GM19240 (cell line): ENCODE measurements at regions not wholly inside any gene's neighbourhood (a gene's known extent, or its start where the extent isn't known, plus 50 kb on each side); places are given as distances from the start of the nearest gene placed in this dataset.

Experiments used
- DNase-seq: peaks from one replicate; pipeline ENCODE4 v3.0.0; 2011; ENCODE audit warnings: low spot score; ENCODE audit not compliant: insufficient read length

DNA sequence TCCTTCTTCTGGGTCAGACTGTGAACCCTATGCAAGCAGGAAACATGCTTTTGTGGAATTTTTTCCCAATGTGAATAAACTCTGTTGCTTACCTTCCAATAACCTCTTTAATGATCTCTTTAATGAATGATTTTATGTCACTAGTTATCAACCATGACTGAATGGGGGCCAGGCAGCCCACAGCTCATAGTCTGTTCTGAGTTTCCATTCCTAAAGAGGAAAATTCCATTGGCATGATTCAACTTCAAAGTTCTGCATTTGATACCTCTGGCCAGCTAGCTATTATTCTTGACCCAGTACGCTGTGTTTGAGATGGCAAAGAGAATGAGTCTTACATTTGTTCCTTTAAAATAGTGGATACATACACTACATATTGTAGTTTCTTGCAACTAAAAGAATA is 867.8 kb upstream of the CELF2 start:
- no peak for DNase-seq

DNA sequence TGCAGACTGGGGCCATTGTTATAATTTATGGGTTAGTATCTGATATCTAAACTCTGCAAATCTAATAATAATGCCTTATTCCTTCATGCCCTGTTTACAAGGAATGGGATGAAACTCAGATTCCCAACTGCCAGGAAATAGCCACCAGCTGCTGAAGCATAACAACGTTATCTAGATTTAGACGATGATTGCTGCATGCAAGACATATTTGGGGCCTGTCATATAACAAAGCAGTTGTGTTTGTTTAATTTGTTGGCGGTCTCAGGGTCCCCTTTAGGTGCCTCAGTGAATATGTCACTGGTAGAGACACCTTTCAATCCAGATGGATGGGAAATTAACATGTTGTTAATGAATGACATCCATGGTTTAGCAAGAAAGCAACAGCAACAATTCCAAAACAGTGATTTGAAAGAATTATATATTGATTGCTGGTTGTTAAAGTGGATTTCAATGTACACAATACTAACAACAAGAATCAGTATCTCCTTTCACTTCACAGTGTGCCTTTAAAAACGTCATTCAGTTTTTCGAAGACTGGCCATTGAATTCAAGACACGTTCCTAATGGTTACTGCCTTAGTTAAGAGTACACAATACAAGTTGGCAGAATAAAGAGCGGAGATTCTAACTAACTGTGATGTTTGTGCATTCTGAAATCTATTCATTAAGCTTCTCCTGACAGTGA is 860.6 kb upstream of the CELF2 start:
- no peak for DNase-seq

DNA sequence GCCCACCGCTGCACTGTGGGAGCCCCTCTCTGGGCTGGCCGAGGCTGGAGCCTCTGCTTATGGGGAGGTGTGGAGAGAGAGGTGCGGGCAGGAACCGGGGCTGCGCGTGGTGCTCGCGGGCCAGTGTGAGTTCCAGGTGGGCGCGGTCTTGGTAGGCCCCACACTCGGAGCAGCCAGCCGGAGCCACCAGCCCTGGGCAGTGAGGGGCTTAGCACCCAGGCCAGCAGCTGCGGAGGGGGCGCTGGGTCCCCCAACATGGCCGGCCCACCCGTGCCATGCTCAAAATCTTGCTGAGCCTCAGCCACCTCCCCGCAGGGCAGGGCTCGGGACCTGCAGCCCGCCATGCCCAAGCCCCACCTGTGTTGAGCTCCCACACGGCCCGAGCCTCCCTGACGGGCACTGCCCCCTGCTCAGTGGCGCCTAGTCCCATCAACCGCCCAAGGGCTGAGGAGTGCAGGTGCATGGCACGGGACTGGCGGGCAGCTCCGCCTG is 856.8 kb upstream of the CELF2 start:
- DNase-seq, result no peak

- no peak for DNase-seq
Measured at GRCh38 chr10:10164848-10165247, 852.8 kb upstream of the CELF2 start.

- DNase-seq, result no peak
Measured at GRCh38 chr10:10165415-10165814, 852.3 kb upstream of the CELF2 start.

DNA sequence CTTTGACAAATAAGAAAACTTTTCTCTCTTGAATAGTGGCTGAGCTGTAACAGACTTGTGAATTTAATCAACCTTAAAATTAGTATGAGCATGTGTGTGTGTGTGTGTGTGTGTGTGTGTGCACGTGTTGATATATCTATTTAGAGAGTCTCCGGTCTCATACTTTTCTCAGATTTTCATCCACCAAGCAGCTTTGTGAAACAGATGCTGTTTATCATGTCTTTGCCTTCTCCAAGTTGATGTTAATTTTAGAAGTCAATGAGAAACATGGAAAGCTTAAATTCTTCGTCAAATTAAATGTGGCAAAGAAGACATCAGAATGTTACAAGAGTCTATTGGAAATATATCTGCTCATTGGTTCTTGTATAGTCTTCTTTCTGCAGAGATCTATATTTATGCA is 839.2 kb upstream of the CELF2 start:
- DNase-seq, result no peak

DNA sequence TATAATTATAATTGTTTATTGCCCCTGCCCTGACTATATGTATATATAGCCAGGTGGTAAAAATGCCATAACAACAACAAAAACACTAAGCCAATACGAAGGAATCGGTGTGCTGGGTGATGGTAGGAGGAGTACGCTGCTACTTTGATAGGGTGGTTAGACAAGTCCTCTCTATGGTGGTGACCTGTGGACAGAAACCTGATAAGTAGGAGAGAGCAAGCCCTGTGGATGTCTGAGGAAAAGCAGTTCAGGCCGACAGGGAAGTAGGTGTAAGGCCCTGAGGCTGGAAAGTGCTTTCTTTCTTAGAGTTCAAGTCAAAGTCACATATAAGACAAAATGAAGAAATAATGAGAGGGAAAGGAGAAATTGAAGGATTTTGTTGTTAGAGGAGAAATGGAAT is 823.8 kb upstream of the CELF2 start:
- DNase-seq, result no peak

- DNase-seq, result no peak
Measured at GRCh38 chr10:10196701-10197100, 821.0 kb upstream of the CELF2 start.

GRCh38 chr10:10197423-10197822 is 820.2 kb upstream of the CELF2 start:
- DNase-seq, result no peak

GRCh38 chr10:10198363-10198762 is 819.3 kb upstream of the CELF2 start:
- DNase-seq, result no peak

GRCh38 chr10:10204415-10204814 is 813.3 kb upstream of the CELF2 start:
- DNase-seq, result no peak

DNA sequence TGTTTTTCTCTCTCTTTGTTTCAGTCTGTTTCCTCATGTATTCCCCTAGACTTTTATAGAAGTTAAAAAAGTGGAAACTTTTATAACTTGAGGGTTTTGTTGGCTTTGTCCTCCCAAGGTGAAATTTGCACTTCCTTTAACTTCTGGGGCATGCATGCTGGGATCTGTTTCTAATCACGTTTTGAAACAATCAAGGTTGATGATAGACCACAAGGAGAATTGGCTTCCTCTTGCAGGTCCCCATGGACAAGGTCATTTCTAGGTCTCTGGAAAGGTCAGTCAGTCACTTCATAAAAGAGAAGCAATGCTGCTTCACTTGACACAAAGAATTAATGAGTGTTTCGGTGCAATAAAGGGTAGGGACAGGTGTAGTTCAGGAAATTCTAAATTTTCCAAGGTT is 811.8 kb upstream of the CELF2 start:
- no peak for DNase-seq

DNA sequence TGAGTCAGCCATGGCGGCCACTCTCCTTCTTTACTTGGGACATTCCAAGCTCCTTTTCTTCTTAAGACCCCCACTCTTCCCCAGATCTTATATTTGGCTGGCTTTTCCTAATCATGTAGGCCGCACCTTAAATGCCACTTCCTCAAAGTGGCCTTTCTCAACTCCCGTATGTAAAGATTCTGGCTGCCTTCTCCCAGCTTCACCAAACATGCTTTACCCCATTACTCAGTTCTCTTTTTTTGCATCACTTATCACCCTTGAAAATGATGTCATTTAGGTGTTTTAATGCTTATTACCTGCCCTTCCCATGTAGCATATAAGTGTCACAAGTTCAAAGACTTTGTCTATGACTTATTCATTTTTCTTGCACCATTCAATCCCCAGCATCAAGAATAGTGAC is 810.1 kb upstream of the CELF2 start:
- no peak for DNase-seq

DNA sequence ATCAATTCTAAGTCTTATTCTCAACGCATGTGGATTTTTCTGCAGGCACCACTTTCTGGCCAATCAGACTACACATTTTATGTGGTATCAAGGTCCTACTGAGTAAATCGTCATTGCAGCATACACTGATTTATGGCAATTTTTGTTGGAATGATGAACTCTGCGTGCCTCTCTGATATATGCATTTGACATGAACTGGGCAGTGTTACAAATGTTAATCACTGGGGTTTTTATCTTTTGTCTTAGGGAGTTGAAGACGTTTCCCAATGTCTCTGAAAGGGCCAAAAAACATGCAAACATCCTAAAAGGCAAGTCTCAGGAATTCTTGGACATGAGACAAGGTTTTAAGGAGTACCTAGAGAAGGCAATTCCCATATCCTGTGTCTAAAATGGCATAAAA is 809.5 kb upstream of the CELF2 start:
- DNase-seq, result no peak

DNA sequence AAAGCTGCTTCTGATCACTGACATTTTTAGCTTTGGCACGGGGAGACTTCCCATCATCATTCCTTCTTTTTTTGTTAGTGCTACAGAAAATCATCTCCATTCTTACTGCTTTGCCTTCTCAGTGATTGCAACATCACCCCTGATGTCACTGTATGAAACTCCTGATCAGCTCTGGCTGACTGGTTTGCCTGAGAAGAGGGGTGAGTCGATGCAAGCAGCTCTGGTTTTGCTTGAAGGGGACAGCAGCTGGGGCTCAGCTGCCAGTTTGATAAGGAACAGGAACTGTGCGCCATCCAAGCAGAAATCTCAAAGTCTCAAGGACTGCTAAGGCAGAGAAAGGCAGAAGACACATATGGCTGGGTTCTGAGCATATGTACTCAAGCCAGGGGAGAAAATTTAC is 808.5 kb upstream of the CELF2 start:
- no peak for DNase-seq

DNA sequence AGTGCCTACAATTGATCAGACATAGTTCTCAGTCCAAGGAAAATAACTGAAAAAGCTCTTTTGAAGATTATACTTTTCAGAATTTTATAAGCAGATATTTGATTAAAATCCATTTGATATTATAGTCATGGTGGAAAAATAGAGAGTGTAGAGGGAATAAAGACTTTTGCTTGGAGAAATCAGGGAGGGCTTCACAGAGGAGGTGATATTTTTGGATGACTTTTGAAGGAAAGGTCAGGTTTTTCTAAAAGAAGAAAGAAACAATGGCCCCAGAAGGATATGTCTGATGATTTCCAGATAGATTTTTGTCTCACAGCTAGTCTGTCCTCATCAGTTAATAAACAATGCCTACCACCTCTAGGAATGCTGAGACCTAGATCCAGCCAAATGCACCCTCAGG is 806.3 kb upstream of the CELF2 start:
- DNase-seq, result no peak

DNA sequence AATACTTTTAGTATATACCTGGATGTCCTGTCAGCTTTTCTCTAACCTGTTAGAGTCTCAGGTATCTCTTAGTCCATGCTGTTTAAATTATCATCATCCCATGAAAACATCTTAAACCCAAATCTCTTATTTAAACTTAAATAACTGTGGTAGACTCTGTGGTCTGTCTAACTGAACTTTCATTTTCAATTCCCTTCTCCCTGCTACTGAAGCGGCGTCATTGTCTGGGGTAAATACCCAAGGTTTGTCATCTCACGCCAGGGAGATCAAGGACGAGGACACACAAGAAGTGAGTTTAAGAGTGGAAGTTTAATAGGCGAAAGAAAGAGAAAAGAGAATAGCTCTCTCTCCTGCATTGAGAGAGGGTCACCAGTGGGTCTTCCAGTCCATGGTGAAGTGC is 804.4 kb upstream of the CELF2 start:
- DNase-seq, result no peak

DNA sequence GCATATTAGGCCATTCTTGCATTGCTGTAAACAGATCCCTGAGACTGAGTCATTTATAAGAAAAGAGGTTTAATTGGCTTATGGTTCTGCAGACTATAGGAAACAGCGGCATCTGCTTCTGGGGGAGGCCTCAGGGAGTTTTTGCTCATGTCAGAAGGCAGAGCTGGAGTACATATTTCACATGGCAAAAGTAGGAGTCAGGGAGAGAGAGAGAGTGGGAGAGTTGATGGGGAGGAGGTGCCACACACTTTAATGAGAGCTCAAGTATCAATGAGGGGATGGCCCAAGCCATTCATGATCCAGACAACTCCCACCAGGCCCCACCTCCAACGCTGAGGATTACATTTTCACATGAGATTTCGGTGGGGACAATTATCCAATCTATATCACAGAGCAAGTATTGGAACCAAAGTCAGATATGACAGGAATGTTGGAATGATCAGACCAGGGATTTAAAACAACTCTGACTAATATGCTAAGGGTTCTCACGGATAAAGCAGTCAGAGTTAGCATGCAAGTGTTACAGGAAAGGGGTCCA is 795.3 kb upstream of the CELF2 start:
- DNase-seq, result no peak

DNA sequence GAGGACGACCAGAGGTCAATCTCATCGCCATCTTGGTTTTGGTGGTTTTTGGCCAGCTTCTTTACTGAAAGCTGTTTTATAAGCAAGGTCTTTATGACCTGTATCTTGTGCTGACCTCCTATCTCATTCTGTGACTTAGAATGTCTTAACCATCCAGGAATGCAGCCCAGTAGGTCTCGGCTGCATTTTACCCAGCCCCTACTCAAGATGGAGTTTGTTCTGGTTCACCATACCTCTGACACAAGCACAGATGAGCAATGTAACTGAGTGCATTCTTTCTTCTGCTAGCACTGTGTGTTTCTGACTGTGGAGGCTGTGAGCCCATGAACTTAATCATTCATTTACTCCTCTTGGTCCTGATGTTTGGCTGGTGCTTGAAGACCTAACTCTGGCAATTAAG is 794.5 kb upstream of the CELF2 start:
- DNase-seq, result no peak

- no peak for DNase-seq
Measured at GRCh38 chr10:10225136-10225676, 792.5 kb upstream of the CELF2 start.

- no peak for DNase-seq
Measured at GRCh38 chr10:10233229-10233628, 784.4 kb upstream of the CELF2 start.

DNA sequence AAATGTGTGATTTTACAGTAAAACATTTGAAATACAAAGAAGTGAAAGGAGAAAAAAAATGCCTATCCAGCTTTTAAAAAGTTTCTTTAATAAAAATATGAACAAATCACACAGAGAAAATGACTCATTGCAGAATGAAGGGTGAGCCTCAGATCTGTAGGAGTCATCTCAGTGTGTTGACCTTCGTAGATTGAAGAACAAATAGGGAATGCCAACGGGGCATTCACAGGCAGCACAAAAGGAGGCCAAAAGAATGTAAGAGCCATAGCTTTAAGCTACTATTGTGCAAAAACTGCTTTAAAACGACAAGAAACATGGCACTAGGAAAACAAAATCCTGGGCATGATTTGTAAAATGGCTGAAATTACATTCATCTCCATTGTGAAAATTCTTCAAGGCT is 782.7 kb upstream of the CELF2 start:
- DNase-seq, result no peak

GRCh38 chr10:10247585-10247984 is 770.1 kb upstream of the CELF2 start:
- no peak for DNase-seq
